ENCODE measurements at regions not wholly inside any gene's neighbourhood (a gene's known extent, or its start where the extent isn't known, plus 50 kb on each side); places are given as distances from the start of the nearest gene placed in this dataset.

DNA sequence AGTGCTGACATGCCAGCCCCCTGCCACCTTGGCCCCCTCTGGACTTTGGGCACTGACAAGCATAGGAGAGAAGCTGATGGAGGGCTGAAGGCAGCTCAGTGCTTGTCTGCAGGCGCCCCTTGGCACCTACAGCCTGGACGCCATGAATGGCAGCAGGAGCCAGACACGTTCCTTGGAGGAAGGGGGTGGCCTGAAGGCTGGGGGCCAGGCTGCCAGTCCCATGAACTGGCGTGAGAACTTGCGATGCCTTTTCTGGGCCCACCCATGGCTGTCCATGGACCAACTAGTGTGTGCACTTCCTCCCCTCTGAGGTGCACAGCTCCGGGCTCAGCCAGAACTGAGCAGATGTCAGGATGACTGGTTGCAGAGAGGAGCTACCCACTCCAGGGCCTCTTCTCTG lies 99.0 kb upstream of the RANBP6 start:
- no peak for TF ChIP-seq EZH2 (IDR thresholded peaks at IDR 0.05; ENCODE audit: low read length, unreplicated experiment)
- no peak for TF ChIP-seq CTCF (conservative IDR thresholded peaks at IDR 0.05; ENCODE audit: low read depth, low read length)
- TF ChIP-seq EZH2phosphoT487 (IDR thresholded peaks at IDR 0.05; ENCODE audit: borderline replicate concordance, low read length) = no peak

All from PC-3 (cell line).